Liver (tissue), 8 donors: ENCODE measurements at regions not wholly inside any gene's neighbourhood (a gene's known extent, or its start where the extent isn't known, plus 50 kb on each side); places are given as distances from the start of the nearest gene placed in this dataset.

Experiments
- DNase-seq: peaks from one replicate; pipeline ENCODE4 v3.0.0-alpha.2; 2017; ENCODE audit warnings: low spot score
- H3K27ac ChIP-seq, 2 donors: one replicate each; pipeline ENCODE4 v1.7.0; 2013; ENCODE audit warnings: inconsistent platforms in 2 of 2, low read length in 2 of 2, control low read depth in 1 of 2, low read depth in 1 of 2, mild to moderate bottlenecking in 1 of 2
- H3K27me3 ChIP-seq, 4 donors: one replicate each; pipeline versions ENCODE4 v1.6.1 to v1.7.0; 2013; ENCODE audit warnings: low read length in 3 of 4, inconsistent platforms in 1 of 4, mild to moderate bottlenecking in 1 of 4, moderate library complexity in 1 of 4; ENCODE audit not compliant: control insufficient read depth in 4 of 4, insufficient read depth in 4 of 4
- H3K36me3 ChIP-seq, 4 donors: one replicate each; pipeline versions ENCODE4 v1.6.1 to v1.7.0; 2013; ENCODE audit warnings: low read length in 3 of 4, mild to moderate bottlenecking in 3 of 4, low read depth in 1 of 4, moderate library complexity in 1 of 4; ENCODE audit not compliant: control insufficient read depth in 4 of 4, insufficient read depth in 3 of 4
- H3K4me1 ChIP-seq, 4 donors: one replicate each; pipeline versions ENCODE4 v1.6.1 to v1.7.0; 2013; ENCODE audit warnings: low read length in 3 of 4, mild to moderate bottlenecking in 3 of 4, moderate library complexity in 1 of 4; ENCODE audit not compliant: control insufficient read depth in 4 of 4, insufficient read depth in 4 of 4
- H3K4me3 ChIP-seq, 3 donors: one replicate each; pipeline versions ENCODE4 v1.6.1 to v1.7.0; 2013; ENCODE audit warnings: low read length in 3 of 3, control low read depth in 1 of 3, low read depth in 1 of 3, mild to moderate bottlenecking in 1 of 3
- H3K9ac ChIP-seq, 2 donors: one replicate each; pipeline ENCODE4 v1.7.0; 2013; ENCODE audit warnings: low read length in 2 of 2, mild to moderate bottlenecking in 2 of 2, moderate library complexity in 2 of 2, control low read depth in 1 of 2, low read depth in 1 of 2
- H3K9me3 ChIP-seq, 4 donors: one replicate each; pipeline versions ENCODE4 v1.6.1 to v1.7.0; 2013; ENCODE audit warnings: low read length in 3 of 4; ENCODE audit not compliant: control insufficient read depth in 4 of 4
- EGR1 ChIP-seq, 2 donors: IDR thresholded peaks; 2 replicates each; pipeline ENCODE4 v1.6.1; 2016 to 2018; ENCODE audit warnings: antibody characterized with exemption in 2 of 2, low read depth in 2 of 2
- FOXA1 ChIP-seq: IDR thresholded peaks from 2 replicates; pipeline ENCODE4 v1.6.1; 2016; ENCODE audit warnings: antibody characterized with exemption
- FOXA2 ChIP-seq: IDR thresholded peaks from 2 replicates; pipeline ENCODE4 v1.6.1; 2016; ENCODE audit warnings: antibody characterized with exemption
- GABPA ChIP-seq, 2 donors: IDR thresholded peaks in 1 of 2; conservative IDR thresholded peaks in 1 of 2; 2 replicates each; pipeline ENCODE4 v1.6.1; 2016; ENCODE audit warnings: antibody characterized with exemption in 2 of 2, mild to moderate bottlenecking in 1 of 2, moderate library complexity in 1 of 2
- HNF4A ChIP-seq, 2 donors: conservative IDR thresholded peaks; 2 replicates each; pipeline ENCODE4 v1.6.1; 2016; ENCODE audit warnings: antibody characterized with exemption in 2 of 2, mild to moderate bottlenecking in 2 of 2
- HNF4G ChIP-seq: IDR thresholded peaks from 2 replicates; pipeline ENCODE4 v1.6.1; 2016; ENCODE audit warnings: antibody characterized with exemption
- JUND ChIP-seq, 2 donors: IDR thresholded peaks; 2 replicates each; pipeline ENCODE4 v1.6.1; 2016; ENCODE audit warnings: antibody characterized with exemption in 2 of 2
- NR2F2 ChIP-seq: IDR thresholded peaks from 2 replicates; pipeline ENCODE4 v1.6.1; 2016; ENCODE audit warnings: antibody characterized with exemption
- RAD21 ChIP-seq, 2 donors: IDR thresholded peaks; 2 replicates each; pipeline ENCODE4 v1.6.1; 2016; ENCODE audit warnings: antibody characterized with exemption in 2 of 2, mild to moderate bottlenecking in 2 of 2
- RXRA ChIP-seq, 2 donors: IDR thresholded peaks; 2 replicates each; pipeline ENCODE4 v1.6.1; 2017 to 2018; ENCODE audit warnings: antibody characterized with exemption in 2 of 2, mild to moderate bottlenecking in 1 of 2
- SP1 ChIP-seq: IDR thresholded peaks from 2 replicates; pipeline ENCODE4 v1.6.1; 2018; ENCODE audit warnings: antibody characterized with exemption, mild to moderate bottlenecking
- TAF1 ChIP-seq: conservative IDR thresholded peaks from 2 replicates; pipeline ENCODE4 v1.6.1; 2016; ENCODE audit warnings: antibody characterized with exemption, mild to moderate bottlenecking
- YY1 ChIP-seq: IDR thresholded peaks from 2 replicates; pipeline ENCODE4 v1.6.1; 2016; ENCODE audit warnings: antibody characterized with exemption, mild to moderate bottlenecking
- WGBS: extraction: QIAGEN DNeasy Blood & Tissue Kit; methylation state at CpG from one replicate; pipeline ENCODE4 v1.1.7; 2013; 5-methylcytosine and 5-hydroxymethylcytosine counted together
- TF ChIP-seq, protein P1 (sequence below): IDR thresholded peaks from 2 replicates; pipeline ENCODE4 v1.6.1; 2016; ENCODE audit warnings: antibody characterized with exemption, mild to moderate bottlenecking
- TF ChIP-seq, protein P2 (sequence below): IDR thresholded peaks from 2 replicates; pipeline ENCODE4 v1.6.1; 2016; ENCODE audit warnings: antibody characterized with exemption
- TF ChIP-seq, protein P3 (sequence below): IDR thresholded peaks from 2 replicates; pipeline ENCODE4 v1.6.1; 2016; ENCODE audit warnings: antibody characterized with exemption
- TF ChIP-seq, protein P4 (sequence below): fragments of 150-350 bp; IDR thresholded peaks from 2 replicates; pipeline ENCODE4 v1.5.1; 2017; ENCODE audit warnings: improper control_type of control experiment, low read depth, low read length; ENCODE audit not compliant: missing input control
- TF ChIP-seq, protein P5 (sequence below): IDR thresholded peaks from 2 replicates; pipeline ENCODE4 v1.6.1; 2016; ENCODE audit warnings: antibody characterized with exemption
- donor health status: healthy.
- donor health status: healthy.
- donor health status: healthy.
- donor health status: healthy.
- donor health status: healthy.

DNA sequence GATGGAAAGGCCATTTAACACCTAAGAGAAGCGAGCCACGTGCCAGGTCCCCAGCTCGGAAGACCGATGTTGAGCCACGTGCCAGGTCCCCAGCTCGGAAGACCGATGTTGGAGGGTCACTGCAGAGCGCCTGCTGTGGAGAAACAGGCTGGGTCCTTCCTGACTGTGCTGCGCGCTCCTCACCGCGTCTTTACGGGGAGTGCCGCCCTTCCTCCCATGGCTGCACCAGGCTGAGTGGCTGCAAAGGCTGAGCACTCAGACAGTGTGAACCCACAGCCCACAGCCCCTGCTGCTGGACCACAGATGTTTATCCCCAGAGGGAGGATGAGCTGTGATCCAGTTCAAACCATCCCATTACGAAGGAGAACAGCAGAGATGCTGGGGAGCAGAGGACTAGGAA, 55.7 kb downstream of the RTP5 start:
- no peak overlapping the region for H3K4me3 ChIP-seq
- no peak overlapping the region for H3K9ac ChIP-seq
- no peaks in the 10 kb centered on the region for H3K9me3 ChIP-seq
- H3K4me1 ChIP-seq: peaks cover 3 to 11% (median 8%) of the 10 kb centered on the region in 4 donors
- TF ChIP-seq SP1 (no peak), NR2F2 (no peak), RAD21 (IDR thresholded peaks at IDR 0.05) (no peak), FOXA2 (no peak), TAF1 (no peak), JUND (IDR thresholded peaks at IDR 0.05) (no peak), EGR1 (IDR thresholded peaks at IDR 0.05; ENCODE audit: low read depth in 2 of 2) (no peak)
- TF ChIP-seq, protein P1, sequence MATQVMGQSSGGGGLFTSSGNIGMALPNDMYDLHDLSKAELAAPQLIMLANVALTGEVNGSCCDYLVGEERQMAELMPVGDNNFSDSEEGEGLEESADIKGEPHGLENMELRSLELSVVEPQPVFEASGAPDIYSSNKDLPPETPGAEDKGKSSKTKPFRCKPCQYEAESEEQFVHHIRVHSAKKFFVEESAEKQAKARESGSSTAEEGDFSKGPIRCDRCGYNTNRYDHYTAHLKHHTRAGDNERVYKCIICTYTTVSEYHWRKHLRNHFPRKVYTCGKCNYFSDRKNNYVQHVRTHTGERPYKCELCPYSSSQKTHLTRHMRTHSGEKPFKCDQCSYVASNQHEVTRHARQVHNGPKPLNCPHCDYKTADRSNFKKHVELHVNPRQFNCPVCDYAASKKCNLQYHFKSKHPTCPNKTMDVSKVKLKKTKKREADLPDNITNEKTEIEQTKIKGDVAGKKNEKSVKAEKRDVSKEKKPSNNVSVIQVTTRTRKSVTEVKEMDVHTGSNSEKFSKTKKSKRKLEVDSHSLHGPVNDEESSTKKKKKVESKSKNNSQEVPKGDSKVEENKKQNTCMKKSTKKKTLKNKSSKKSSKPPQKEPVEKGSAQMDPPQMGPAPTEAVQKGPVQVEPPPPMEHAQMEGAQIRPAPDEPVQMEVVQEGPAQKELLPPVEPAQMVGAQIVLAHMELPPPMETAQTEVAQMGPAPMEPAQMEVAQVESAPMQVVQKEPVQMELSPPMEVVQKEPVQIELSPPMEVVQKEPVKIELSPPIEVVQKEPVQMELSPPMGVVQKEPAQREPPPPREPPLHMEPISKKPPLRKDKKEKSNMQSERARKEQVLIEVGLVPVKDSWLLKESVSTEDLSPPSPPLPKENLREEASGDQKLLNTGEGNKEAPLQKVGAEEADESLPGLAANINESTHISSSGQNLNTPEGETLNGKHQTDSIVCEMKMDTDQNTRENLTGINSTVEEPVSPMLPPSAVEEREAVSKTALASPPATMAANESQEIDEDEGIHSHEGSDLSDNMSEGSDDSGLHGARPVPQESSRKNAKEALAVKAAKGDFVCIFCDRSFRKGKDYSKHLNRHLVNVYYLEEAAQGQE: no peak
- TF ChIP-seq, protein P2, sequence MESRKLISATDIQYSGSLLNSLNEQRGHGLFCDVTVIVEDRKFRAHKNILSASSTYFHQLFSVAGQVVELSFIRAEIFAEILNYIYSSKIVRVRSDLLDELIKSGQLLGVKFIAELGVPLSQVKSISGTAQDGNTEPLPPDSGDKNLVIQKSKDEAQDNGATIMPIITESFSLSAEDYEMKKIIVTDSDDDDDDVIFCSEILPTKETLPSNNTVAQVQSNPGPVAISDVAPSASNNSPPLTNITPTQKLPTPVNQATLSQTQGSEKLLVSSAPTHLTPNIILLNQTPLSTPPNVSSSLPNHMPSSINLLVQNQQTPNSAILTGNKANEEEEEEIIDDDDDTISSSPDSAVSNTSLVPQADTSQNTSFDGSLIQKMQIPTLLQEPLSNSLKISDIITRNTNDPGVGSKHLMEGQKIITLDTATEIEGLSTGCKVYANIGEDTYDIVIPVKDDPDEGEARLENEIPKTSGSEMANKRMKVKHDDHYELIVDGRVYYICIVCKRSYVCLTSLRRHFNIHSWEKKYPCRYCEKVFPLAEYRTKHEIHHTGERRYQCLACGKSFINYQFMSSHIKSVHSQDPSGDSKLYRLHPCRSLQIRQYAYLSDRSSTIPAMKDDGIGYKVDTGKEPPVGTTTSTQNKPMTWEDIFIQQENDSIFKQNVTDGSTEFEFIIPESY: no peak
- TF ChIP-seq, protein P3, sequence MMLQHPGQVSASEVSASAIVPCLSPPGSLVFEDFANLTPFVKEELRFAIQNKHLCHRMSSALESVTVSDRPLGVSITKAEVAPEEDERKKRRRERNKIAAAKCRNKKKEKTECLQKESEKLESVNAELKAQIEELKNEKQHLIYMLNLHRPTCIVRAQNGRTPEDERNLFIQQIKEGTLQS: no peak
- TF ChIP-seq, protein P4, sequence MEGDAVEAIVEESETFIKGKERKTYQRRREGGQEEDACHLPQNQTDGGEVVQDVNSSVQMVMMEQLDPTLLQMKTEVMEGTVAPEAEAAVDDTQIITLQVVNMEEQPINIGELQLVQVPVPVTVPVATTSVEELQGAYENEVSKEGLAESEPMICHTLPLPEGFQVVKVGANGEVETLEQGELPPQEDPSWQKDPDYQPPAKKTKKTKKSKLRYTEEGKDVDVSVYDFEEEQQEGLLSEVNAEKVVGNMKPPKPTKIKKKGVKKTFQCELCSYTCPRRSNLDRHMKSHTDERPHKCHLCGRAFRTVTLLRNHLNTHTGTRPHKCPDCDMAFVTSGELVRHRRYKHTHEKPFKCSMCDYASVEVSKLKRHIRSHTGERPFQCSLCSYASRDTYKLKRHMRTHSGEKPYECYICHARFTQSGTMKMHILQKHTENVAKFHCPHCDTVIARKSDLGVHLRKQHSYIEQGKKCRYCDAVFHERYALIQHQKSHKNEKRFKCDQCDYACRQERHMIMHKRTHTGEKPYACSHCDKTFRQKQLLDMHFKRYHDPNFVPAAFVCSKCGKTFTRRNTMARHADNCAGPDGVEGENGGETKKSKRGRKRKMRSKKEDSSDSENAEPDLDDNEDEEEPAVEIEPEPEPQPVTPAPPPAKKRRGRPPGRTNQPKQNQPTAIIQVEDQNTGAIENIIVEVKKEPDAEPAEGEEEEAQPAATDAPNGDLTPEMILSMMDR: no peak
- WGBS: 94% methylated on average over 15 of the region's 15 CpGs
- H3K27ac ChIP-seq: no peak overlapping the region
- no peaks in the 10 kb centered on the region for H3K36me3 ChIP-seq
- DNase-seq: no peak
- no peaks in the 10 kb centered on the region for H3K27me3 ChIP-seq

DNA sequence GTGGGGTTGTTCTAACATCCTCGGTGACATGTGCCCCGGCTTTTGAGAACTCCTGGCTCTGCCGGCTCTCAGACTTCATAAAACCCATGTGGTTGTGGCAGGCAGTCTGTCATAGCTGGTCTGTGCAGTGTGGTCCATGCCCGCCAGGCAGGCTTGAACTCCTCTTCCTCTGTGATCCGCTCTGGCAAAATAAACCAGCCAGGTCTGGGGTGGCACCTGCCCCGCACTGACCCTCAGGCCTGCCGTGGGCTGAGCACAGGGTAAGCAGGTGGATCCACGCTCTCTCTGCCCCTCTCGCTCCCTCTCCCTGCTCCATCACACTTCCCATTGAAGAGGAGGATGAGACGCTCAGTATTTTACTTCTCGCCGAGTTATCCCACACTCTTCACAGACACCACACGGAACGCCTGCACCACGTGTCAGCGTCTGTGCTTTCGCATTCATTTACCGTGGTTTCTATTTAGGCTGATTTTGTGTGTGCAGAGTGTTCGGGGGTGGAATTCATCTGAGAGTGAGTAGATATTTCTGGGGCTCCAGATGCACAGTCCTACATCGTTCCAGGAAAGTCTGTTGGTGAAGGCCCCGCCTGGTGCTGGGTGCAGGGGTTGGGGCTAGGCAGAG, 56.4 kb downstream of the RTP5 start:
- H3K9ac ChIP-seq: no peak overlapping the region
- no peak for DNase-seq
- no peaks in the 10 kb centered on the region for H3K9me3 ChIP-seq
- H3K4me3 ChIP-seq: no peak overlapping the region
- no peaks in the 10 kb centered on the region for H3K36me3 ChIP-seq
- WGBS: 88% methylated on average over 21 of the region's 21 CpGs
- H3K27ac ChIP-seq: no peak overlapping the region
- H3K27me3 ChIP-seq: no peaks in the 10 kb centered on the region
- H3K4me1 ChIP-seq: peaks cover 3 to 11% (median 8%) of the 10 kb centered on the region in 4 donors
- no peak for TF ChIP-seq HNF4A (conservative IDR thresholded peaks at IDR 0.05)
- TF ChIP-seq, protein P5, sequence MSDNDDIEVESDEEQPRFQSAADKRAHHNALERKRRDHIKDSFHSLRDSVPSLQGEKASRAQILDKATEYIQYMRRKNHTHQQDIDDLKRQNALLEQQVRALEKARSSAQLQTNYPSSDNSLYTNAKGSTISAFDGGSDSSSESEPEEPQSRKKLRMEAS: no peak
- no peak for TF ChIP-seq EGR1 (IDR thresholded peaks at IDR 0.05; ENCODE audit: low read depth in 2 of 2)
- TF ChIP-seq NR2F2: no peak
- TF ChIP-seq YY1: no peak
- TF ChIP-seq RXRA (IDR thresholded peaks at IDR 0.05): no peak
- TF ChIP-seq SP1: no peak
- TF ChIP-seq, protein P3: no peak
- TF ChIP-seq RAD21 (IDR thresholded peaks at IDR 0.05): no peak
- TF ChIP-seq JUND (IDR thresholded peaks at IDR 0.05): no peak
- TF ChIP-seq HNF4G: no peak
- no peak for TF ChIP-seq FOXA1
- TF ChIP-seq, protein P1: no peak
- no peak for TF ChIP-seq TAF1
- no peak for TF ChIP-seq GABPA (IDR thresholded peaks at IDR 0.05 in 1 of 2, conservative IDR thresholded peaks at IDR 0.05 in 1 of 2)
